Activated CD8-positive, alpha-beta T cell treated with anti-CD3 and anti-CD28 coated beads for 36 hours (primary cell): ENCODE measurements at regions not wholly inside any gene's neighbourhood (a gene's known extent, or its start where the extent isn't known, plus 50 kb on each side); places are given as distances from the start of the nearest gene placed in this dataset.

Source experiments
- ATAC-seq: fragments of 200-7000 bp; cut with Tn5 transposase; one replicate; pipeline ENCODE4 v1.10.0; 2021; ENCODE audit warnings: mild to moderate bottlenecking, moderate library complexity
- CTCF ChIA-PET: fragments of 350-600 bp; sonication (Branson Sonifier 250); formaldehyde crosslinking; loops from one replicate; lab custom pipeline; 2021; ENCODE audit warnings: antibody characterized with exemption; lab: Charles Lee
- POLR2A ChIA-PET: fragments of 350-600 bp; sonication (Branson Sonifier 250); formaldehyde crosslinking; loops from one replicate; lab custom pipeline; 2021; ENCODE audit warnings: antibody characterized with exemption; lab: Charles Lee
- DNase-seq: peaks from one replicate; pipeline ENCODE4 v3.0.0-alpha.2; 2020
- H3K27ac Mint-ChIP-seq: one replicate; pipeline ENCODE4 v1.8.0; 2021; ENCODE audit warnings: mild to moderate bottlenecking, mixed read lengths
- H3K27me3 Mint-ChIP-seq: one replicate; pipeline ENCODE4 v1.8.0; 2021; ENCODE audit warnings: mixed read lengths
- H3K36me3 Mint-ChIP-seq: one replicate; pipeline ENCODE4 v1.8.0; 2021; ENCODE audit warnings: low read depth, mixed read lengths
- H3K4me1 Mint-ChIP-seq: one replicate; pipeline ENCODE4 v1.8.0; 2021; ENCODE audit warnings: low read depth, mixed read lengths
- H3K4me3 Mint-ChIP-seq: one replicate; pipeline ENCODE4 v1.8.0; 2021; ENCODE audit warnings: mild to moderate bottlenecking, moderate library complexity, mixed read lengths
- H3K9me3 Mint-ChIP-seq: one replicate; pipeline ENCODE4 v1.8.0; 2021; ENCODE audit warnings: mixed read lengths
- CTCF ChIP-seq: fragments of 200-600 bp; IDR thresholded peaks from one replicate; pipeline ENCODE4 v1.8.0; 2022; ENCODE audit warnings: antibody characterized with exemption, mild to moderate bottlenecking
- intact Hi-C: fragments of 100-400 bp; cut with micrococcal nuclease; formaldehyde crosslinking; loops from one replicate; pipeline ENCODE4 v1.10.0; 2022

GRCh38 chr5:2184563-2185540 is 302.1 kb upstream of the IRX4 start:
- Mint-ChIP-seq H3K27ac (no peak overlapping the region), H3K27me3 (peaks cover 7% of the 10 kb centered on the region), H3K36me3 (no peaks in the 10 kb centered on the region), H3K4me3 (no peak overlapping the region), H3K4me1 (no peaks in the 10 kb centered on the region), H3K9me3 (no peaks in the 10 kb centered on the region)
- TF ChIP-seq CTCF, result no peak
- ChIA-PET CTCF (no interaction called here), POLR2A (no interaction called here)
- ATAC-seq, result no peak
- intact Hi-C loops, result no loop called here
- no peak for DNase-seq

- Mint-ChIP-seq H3K9me3 (no peaks in the 10 kb centered on the region), H3K4me3 (no peak overlapping the region), H3K4me1 (no peaks in the 10 kb centered on the region), H3K36me3 (no peaks in the 10 kb centered on the region), H3K27me3 (peaks cover 7% of the 10 kb centered on the region), H3K27ac (no peak overlapping the region)
- TF ChIP-seq CTCF, result no peak
- DNase-seq (no peak), ATAC-seq (no peak)
- POLR2A ChIA-PET, result no interaction called here
- CTCF ChIA-PET, result no interaction called here
- intact Hi-C loops, result no loop called here
These were observed 301.3 kb upstream of the IRX4 start for GRCh38 chr5:2184026-2184366.

- no peaks in the 10 kb centered on the region for H3K4me1 Mint-ChIP-seq
- DNase-seq (no peak), ATAC-seq (no peak)
- no peaks in the 10 kb centered on the region for H3K36me3 Mint-ChIP-seq
- POLR2A ChIA-PET, result no interaction called here
- no peak overlapping the region for H3K27ac Mint-ChIP-seq
- CTCF ChIA-PET, result no interaction called here
- TF ChIP-seq CTCF, result no peak
- no peaks in the 10 kb centered on the region for H3K9me3 Mint-ChIP-seq
- H3K27me3 Mint-ChIP-seq, result peaks cover 7% of the 10 kb centered on the region
- intact Hi-C loops, result no loop called here
- no peak overlapping the region for H3K4me3 Mint-ChIP-seq
These were observed 300.7 kb upstream of the IRX4 start for GRCh38 chr5:2183154-2184025.

- intact Hi-C loops, result no loop called here
- no peak for TF ChIP-seq CTCF
- Mint-ChIP-seq H3K36me3 (no peaks in the 10 kb centered on the region), H3K4me1 (no peaks in the 10 kb centered on the region), H3K27me3 (peaks cover 7% of the 10 kb centered on the region), H3K4me3 (no peak overlapping the region), H3K9me3 (no peaks in the 10 kb centered on the region), H3K27ac (no peak overlapping the region)
- ChIA-PET CTCF (no interaction called here), POLR2A (no interaction called here)
- ATAC-seq (no peak), DNase-seq (no peak)
These were observed 299.3 kb upstream of the IRX4 start for GRCh38 chr5:2182020-2182419.

GRCh38 chr5:2181557-2181956 is 298.8 kb upstream of the IRX4 start:
- DNase-seq (no peak), ATAC-seq (no peak)
- Mint-ChIP-seq H3K4me1 (no peaks in the 10 kb centered on the region), H3K27me3 (peaks cover 7% of the 10 kb centered on the region), H3K9me3 (no peaks in the 10 kb centered on the region), H3K36me3 (no peaks in the 10 kb centered on the region), H3K4me3 (no peak overlapping the region), H3K27ac (no peak overlapping the region)
- no peak for TF ChIP-seq CTCF
- POLR2A ChIA-PET, result no interaction called here
- CTCF ChIA-PET, result no interaction called here
- intact Hi-C loops, result no loop called here
